Esophagus muscularis mucosa (tissue), 4 donors: ENCODE measurements at regions not wholly inside any gene's neighbourhood (a gene's known extent, or its start where the extent isn't known, plus 50 kb on each side); places are given as distances from the start of the nearest gene placed in this dataset.

ENCODE experiments used
- DNase-seq: peaks from one replicate; pipeline ENCODE4 v3.0.0-alpha.2; 2017; ENCODE audit errors: extremely low spot score
- H3K27ac ChIP-seq, 4 donors: fragments of 200-600 bp; sonication (generic); replicated peaks in 1 of 4; 1 replicate in 3 of 4; 2 replicates in 1 of 4; pipeline ENCODE4 v1.5.1; 2016 to 2019; ENCODE audit warnings: mild to moderate bottlenecking in 1 of 4
- H3K27me3 ChIP-seq, 4 donors: fragments of 200-600 bp; sonication (generic); one replicate each; pipeline versions ENCODE4 v1.5.1 to v1.6.0; 2016 to 2019
- H3K36me3 ChIP-seq, 4 donors: fragments of 200-600 bp; sonication (generic); one replicate each; pipeline ENCODE4 v1.5.1; 2016 to 2019
- H3K4me1 ChIP-seq, 4 donors: fragments of 200-600 bp; sonication (generic); one replicate each; pipeline ENCODE4 v1.5.1; 2016 to 2019
- H3K4me3 ChIP-seq, 4 donors: fragments of 200-600 bp; sonication (generic); 1 replicate in 2 of 4; 2 replicates in 2 of 4; pipeline ENCODE4 v1.5.1; 2016 to 2019; ENCODE audit warnings: mild to moderate bottlenecking in 4 of 4, moderate library complexity in 1 of 4
- H3K9me3 ChIP-seq, 4 donors: fragments of 200-600 bp; sonication (generic); 1 replicate in 3 of 4; 2 replicates in 1 of 4; pipeline ENCODE4 v1.5.1; 2016 to 2019
- EP300 ChIP-seq: sonication (generic); formaldehyde crosslinking; IDR thresholded peaks from one replicate; pipeline ENCODE4 v1.6.1; 2017; ENCODE audit warnings: antibody characterized with exemption
- POLR2A ChIP-seq: fragments of 450-650 bp; IDR thresholded peaks from one replicate; pipeline ENCODE4 v1.6.1; 2017; ENCODE audit warnings: antibody characterized with exemption, moderate library complexity, mild to moderate bottlenecking, low read depth
- POLR2AphosphoS5 ChIP-seq, 2 donors: sonication (generic); formaldehyde crosslinking; IDR thresholded peaks; one replicate each; pipeline ENCODE4 v1.6.1; 2017; ENCODE audit warnings: antibody characterized with exemption in 2 of 2
- WGBS: methylation state at CpG from one replicate; pipeline ENCODE4 v1.1.5; 2018; 5-methylcytosine and 5-hydroxymethylcytosine counted together
- intact Hi-C: fragments of 100-400 bp; cut with DNase I; formaldehyde crosslinking; loops from one replicate; pipeline ENCODE4 v1.15.1; 2023
- TF ChIP-seq, protein P1 (sequence below), 3 experiments: fragments of 200-600 bp in 2 of 3; fragments of 450-650 bp in 1 of 3; sonication (generic) in 2 of 3; IDR thresholded peaks; one replicate each; pipeline ENCODE4 v1.5.1; 2017 to 2019; ENCODE audit warnings: antibody characterized with exemption in 3 of 3, mild to moderate bottlenecking in 2 of 3, moderate library complexity in 1 of 3

DNA sequence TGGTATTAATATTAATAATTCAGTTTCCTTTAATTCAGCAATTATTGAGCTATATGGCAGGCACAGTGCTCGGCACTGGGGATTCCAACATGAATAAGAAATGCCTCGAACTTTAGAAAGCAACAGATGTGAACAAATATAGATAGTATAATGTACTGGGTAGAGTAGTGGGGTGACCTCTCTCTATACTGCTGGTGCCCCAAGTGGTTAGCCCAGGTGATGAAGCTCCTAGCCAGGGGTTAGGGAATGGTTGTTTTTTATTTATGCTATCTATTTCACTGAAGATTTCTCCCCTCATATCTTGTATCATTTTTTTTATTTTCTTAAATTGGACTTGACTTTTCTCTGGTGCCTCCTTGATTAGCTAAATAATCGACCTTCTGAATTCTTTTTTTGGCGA lies 62.1 kb downstream of the BHLHE40 start:
- intact Hi-C loops: no loop called here
- TF ChIP-seq POLR2A (no peak), EP300 (no peak), POLR2AphosphoS5 (IDR thresholded peaks at IDR 0.05) (no peak)
- TF ChIP-seq, protein P1, sequence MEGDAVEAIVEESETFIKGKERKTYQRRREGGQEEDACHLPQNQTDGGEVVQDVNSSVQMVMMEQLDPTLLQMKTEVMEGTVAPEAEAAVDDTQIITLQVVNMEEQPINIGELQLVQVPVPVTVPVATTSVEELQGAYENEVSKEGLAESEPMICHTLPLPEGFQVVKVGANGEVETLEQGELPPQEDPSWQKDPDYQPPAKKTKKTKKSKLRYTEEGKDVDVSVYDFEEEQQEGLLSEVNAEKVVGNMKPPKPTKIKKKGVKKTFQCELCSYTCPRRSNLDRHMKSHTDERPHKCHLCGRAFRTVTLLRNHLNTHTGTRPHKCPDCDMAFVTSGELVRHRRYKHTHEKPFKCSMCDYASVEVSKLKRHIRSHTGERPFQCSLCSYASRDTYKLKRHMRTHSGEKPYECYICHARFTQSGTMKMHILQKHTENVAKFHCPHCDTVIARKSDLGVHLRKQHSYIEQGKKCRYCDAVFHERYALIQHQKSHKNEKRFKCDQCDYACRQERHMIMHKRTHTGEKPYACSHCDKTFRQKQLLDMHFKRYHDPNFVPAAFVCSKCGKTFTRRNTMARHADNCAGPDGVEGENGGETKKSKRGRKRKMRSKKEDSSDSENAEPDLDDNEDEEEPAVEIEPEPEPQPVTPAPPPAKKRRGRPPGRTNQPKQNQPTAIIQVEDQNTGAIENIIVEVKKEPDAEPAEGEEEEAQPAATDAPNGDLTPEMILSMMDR (IDR thresholded peaks at IDR 0.05): no peak
- H3K27me3 ChIP-seq: no peaks in the 10 kb centered on the region
- H3K36me3 ChIP-seq: no peaks in the 10 kb centered on the region
- DNase-seq: no peak
- H3K4me1 ChIP-seq: no peaks in the 10 kb centered on the region
- WGBS: 80% methylated on average over 4 of the region's 4 CpGs
- H3K4me3 ChIP-seq: no peak overlapping the region
- H3K27ac ChIP-seq: no peak overlapping the region
- H3K9me3 ChIP-seq: no peaks in the 10 kb centered on the region

DNA sequence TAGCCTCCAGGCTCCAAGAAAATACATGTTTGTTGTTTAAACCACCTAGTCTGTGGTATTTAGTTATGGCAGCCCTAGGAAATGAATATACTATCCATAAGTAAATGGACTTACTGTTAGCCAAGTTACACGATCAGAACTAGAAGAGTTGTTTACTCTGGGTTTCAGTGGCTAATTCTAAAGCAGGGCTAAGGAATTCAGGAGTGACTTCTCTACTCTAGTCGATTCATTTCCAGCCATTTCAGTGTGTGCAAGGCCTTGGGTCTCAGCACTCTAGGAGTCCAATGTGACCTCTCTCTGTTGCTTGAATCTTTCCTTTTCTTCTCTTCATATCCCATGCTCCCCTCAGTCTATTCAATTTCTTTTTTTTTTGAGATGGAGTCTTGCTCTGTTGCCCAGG lies 66.7 kb downstream of the BHLHE40 start:
- no peaks in the 10 kb centered on the region for H3K4me1 ChIP-seq
- H3K9me3 ChIP-seq: no peaks in the 10 kb centered on the region
- no peak for DNase-seq
- no peak overlapping the region for H3K4me3 ChIP-seq
- whole genome bisulfite sequencing: 75% methylated on average over 2 of the region's 2 CpGs
- TF ChIP-seq POLR2A (no peak), POLR2AphosphoS5 (IDR thresholded peaks at IDR 0.05) (no peak), EP300 (no peak)
- TF ChIP-seq, protein P1 (IDR thresholded peaks at IDR 0.05): no peak
- no peaks in the 10 kb centered on the region for H3K27me3 ChIP-seq
- no peaks in the 10 kb centered on the region for H3K36me3 ChIP-seq
- intact Hi-C loops: no loop called here
- H3K27ac ChIP-seq: no peak overlapping the region

DNA sequence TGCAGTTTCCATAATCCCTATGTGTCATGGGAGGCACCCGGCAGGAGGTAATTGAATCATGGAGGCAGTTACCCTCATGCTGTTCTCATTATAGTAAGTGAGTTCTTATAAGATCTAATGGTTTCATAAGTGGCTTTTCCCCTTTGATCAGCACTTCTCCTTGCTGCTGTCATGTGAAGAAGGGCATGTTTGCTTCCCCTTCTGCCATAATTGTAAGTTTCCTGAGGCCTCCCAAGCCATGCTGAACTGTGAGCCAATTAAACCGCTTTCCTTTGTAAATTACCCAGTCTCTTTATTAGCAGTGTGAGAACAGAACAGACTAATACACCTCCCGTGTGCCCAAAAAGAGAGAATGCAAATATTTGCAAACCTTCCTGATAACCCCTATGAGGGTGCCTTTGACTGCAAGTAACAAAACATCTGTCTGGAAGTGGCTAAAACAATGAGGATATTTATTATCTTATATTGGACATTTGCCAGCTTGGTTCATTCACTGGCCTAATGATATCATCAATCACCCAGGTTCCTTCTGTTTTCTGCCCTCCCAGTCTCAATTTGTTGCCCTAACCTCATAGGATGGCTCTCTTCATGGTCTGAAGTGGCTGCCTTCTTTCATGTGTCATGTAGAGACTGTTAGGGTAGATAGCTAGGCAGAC lies 68.7 kb downstream of the BHLHE40 start:
- WGBS: 78% methylated on average over 3 of the region's 3 CpGs
- no peak overlapping the region for H3K27ac ChIP-seq
- H3K4me1 ChIP-seq: no peaks in the 10 kb centered on the region
- H3K4me3 ChIP-seq: no peak overlapping the region
- H3K36me3 ChIP-seq: no peaks in the 10 kb centered on the region
- no peak for DNase-seq
- intact Hi-C loops: no loop called here
- H3K9me3 ChIP-seq: no peaks in the 10 kb centered on the region
- H3K27me3 ChIP-seq: no peaks in the 10 kb centered on the region
- TF ChIP-seq, protein P1 (IDR thresholded peaks at IDR 0.05): no peak

DNA sequence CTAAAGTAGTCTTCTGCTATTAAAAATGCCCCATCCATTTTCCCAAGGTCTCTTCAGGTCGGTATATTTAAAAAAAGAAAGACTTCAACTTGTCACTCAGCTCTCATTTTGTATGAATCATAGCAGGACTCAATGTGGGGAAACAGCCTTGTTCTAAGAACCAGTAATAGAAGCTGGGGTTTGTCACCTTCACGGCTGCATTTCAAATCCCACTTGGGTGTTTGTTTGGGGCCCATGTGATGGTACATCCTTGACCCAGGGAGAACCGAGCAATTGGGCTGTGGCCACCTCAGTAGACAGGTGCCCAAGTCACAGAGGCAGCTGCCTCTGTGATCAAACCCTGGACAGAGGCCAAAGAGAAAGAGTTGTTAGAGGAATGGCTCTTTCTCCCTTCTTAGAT lies 70.3 kb upstream of the ARL8B start:
- intact Hi-C loops: loop anchor here (10.0 kb wide), 1 partner anchor 247 kb away; no protein-coding TSS in a partner anchor
- H3K4me3 ChIP-seq: no peak overlapping the region
- TF ChIP-seq EP300: no peak
- no peak for TF ChIP-seq POLR2AphosphoS5 (IDR thresholded peaks at IDR 0.05)
- TF ChIP-seq, protein P1 (IDR thresholded peaks at IDR 0.05): no peak
- TF ChIP-seq POLR2A: no peak
- 77% methylated on average over 3 of the region's 3 CpGs for WGBS
- H3K27me3 ChIP-seq: no peaks in the 10 kb centered on the region
- H3K36me3 ChIP-seq: no peaks in the 10 kb centered on the region
- DNase-seq: no peak
- H3K9me3 ChIP-seq: no peaks in the 10 kb centered on the region
- H3K4me1 ChIP-seq: peaks cover 0 to 6% (median 0%) of the 10 kb centered on the region in 4 donors
- H3K27ac ChIP-seq: no peak overlapping the region

DNA sequence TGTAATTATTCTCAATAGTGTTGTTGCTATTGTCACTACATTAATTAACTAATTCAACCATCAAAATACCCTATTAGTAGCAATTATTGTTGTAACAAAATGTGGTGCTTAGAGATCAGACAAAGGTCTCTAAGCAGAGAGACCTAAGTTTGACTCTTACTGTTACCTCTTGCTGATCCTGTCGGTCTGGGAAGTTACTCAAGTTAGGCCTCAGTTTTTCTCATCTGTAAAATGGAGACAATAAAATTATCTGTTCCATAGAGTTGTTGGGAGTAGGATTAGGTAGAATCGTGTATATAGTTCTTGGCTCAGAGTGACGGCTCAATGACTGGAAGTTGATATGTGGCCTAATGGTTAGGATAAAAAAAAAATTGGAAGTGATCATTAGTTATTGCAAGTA lies 69.8 kb upstream of the ARL8B start:
- TF ChIP-seq POLR2A (no peak), POLR2AphosphoS5 (IDR thresholded peaks at IDR 0.05) (no peak), EP300 (no peak)
- TF ChIP-seq, protein P1 (IDR thresholded peaks at IDR 0.05): no peak
- 95% methylated on average over 3 of the region's 3 CpGs for WGBS
- Histone ChIP-seq H3K9me3 (no peaks in the 10 kb centered on the region), H3K27me3 (no peaks in the 10 kb centered on the region), H3K36me3 (no peaks in the 10 kb centered on the region), H3K4me1 (peaks cover 3 to 9% (median 4%) of the 10 kb centered on the region in 4 donors), H3K4me3 (no peak overlapping the region), H3K27ac (no peak overlapping the region)
- DNase-seq: no peak
- intact Hi-C loops: loop anchor here (10.0 kb wide), 1 partner anchor 247 kb away; no protein-coding TSS in a partner anchor
